ENCODE measurements at regions not wholly inside any gene's neighbourhood (a gene's known extent, or its start where the extent isn't known, plus 50 kb on each side); places are given as distances from the start of the nearest gene placed in this dataset.
A peak's percentile ranks its signal among the peaks of the same experiment; 100 is the strongest.

DNA sequence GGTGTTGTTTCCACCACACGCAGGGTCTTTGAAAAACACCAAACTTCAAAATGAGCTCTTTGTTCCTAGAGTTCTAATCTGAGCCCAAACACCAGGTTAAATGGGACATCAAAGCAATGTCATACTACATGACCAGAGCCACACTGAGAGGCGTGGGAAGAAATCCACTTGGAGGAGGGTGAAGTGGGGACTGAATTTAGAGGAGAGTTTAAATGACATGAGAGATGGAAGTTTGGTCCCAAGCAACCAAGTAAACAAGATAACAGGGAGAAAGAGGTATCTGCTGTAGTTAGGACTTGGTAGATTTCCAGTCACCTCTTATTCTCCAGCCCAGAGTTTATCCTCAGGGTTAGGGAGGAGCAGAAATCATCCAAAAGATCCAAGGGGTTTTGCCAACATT, 290.9 kb upstream of the FAM78B start:
- no peak overlapping the region for H3K27ac ChIP-seq
- TF ChIP-seq, protein P1, sequence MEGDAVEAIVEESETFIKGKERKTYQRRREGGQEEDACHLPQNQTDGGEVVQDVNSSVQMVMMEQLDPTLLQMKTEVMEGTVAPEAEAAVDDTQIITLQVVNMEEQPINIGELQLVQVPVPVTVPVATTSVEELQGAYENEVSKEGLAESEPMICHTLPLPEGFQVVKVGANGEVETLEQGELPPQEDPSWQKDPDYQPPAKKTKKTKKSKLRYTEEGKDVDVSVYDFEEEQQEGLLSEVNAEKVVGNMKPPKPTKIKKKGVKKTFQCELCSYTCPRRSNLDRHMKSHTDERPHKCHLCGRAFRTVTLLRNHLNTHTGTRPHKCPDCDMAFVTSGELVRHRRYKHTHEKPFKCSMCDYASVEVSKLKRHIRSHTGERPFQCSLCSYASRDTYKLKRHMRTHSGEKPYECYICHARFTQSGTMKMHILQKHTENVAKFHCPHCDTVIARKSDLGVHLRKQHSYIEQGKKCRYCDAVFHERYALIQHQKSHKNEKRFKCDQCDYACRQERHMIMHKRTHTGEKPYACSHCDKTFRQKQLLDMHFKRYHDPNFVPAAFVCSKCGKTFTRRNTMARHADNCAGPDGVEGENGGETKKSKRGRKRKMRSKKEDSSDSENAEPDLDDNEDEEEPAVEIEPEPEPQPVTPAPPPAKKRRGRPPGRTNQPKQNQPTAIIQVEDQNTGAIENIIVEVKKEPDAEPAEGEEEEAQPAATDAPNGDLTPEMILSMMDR (IDR thresholded peaks at IDR 0.05) = no peak
- 47 to 50% methylated on average over 2 of the region's 2 CpGs for WGBS, 2 donors
- ATAC-seq (peak in 2 of 8 donors; percentile 27 to 63), DNase-seq (no peak)
- intact Hi-C loops (cut with DNase I) = no loop called here
- H3K27me3 ChIP-seq = no peaks in the 10 kb centered on the region
- H3K36me3 ChIP-seq = no peaks in the 10 kb centered on the region
- no peaks in the 10 kb centered on the region for H3K9me3 ChIP-seq
- H3K4me1 ChIP-seq = no peaks in the 10 kb centered on the region
- H3K4me3 ChIP-seq = no peak overlapping the region

DNA sequence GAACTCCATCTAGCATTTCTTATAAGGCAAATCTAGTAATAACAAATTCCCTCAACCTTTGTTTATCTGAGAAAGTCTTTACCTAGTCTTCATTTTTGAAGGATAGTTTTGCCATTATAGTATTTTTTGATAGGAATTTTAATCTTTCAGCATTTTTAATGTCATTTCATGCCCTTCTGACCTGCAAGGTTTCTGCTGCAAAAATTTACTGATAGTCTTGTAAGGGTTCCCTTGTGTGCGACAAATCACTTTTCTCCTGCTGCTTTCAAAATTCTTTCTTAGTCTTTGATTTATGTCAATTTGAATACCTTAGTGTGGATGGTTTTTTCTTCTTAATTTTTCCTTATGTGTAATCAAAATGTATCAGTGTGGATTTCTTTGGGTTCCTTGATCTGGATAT, 297.5 kb upstream of the FAM78B start:
- H3K27me3 ChIP-seq = no peaks in the 10 kb centered on the region
- no peak overlapping the region for H3K27ac ChIP-seq
- TF ChIP-seq, protein P1 (IDR thresholded peaks at IDR 0.05) = no peak
- intact Hi-C loops (cut with DNase I) = no loop called here
- no peaks in the 10 kb centered on the region for H3K36me3 ChIP-seq
- no peak for ATAC-seq
- 95 to 99% methylated on average over 1 of the region's 1 CpG for WGBS, 2 donors
- H3K4me1 ChIP-seq = no peaks in the 10 kb centered on the region
- no peak overlapping the region for H3K4me3 ChIP-seq
- DNase-seq = no peak
- H3K9me3 ChIP-seq = peaks cover 0 to 19% (median 12%) of the 10 kb centered on the region in 11 donors

DNA sequence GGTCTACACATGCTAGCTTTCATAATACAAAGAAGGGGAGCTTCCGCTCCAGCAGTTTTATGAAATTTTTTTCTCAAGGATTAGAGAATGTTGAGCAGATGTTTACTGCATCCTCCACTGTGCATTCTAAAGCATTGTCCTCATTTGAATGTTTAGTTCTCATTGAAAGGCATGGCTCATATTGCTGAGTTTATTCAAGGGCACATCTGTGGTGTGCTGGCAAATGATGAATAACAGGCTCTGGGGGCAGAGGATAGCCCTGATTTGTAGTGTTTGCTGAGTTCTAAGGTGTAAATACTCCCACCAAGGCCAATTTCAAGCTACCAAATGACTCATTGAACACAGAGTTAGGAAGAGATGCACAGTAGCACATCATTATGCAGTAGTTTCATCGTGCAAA, 303.2 kb upstream of the FAM78B start:
- no peaks in the 10 kb centered on the region for H3K4me1 ChIP-seq
- H3K36me3 ChIP-seq = no peaks in the 10 kb centered on the region
- intact Hi-C loops (cut with DNase I) = no loop called here
- no peak overlapping the region for H3K4me3 ChIP-seq
- ATAC-seq (no peak), DNase-seq (no peak)
- WGBS, 2 donors = 85 to 90% methylated on average over 2 of the region's 2 CpGs
- TF ChIP-seq, protein P1 (IDR thresholded peaks at IDR 0.05) = no peak
- H3K27me3 ChIP-seq = peaks cover 0 to 7% (median 0%) of the 10 kb centered on the region in 7 donors
- no peak overlapping the region for H3K27ac ChIP-seq
- H3K9me3 ChIP-seq = peaks cover 0 to 9% (median 3%) of the 10 kb centered on the region in 11 donors

DNA sequence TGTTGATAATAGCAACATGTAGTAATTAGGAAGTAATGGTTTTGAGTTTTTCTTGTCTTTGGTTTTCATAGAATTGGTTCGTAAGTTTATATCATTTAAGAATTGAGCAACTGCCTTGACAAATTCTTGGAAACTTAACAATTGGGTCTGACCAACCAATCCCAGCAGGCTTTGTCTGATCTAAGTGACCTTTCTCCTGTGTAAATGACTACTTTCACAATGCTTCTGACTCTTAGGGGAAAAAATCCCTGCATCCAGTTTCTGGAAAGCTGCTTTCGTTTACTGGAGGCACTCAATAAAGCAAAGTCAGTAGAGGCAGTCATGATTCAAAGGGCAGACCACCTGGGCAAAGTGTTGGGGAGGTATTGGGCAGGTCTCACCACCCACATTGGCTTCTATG, 303.6 kb upstream of the FAM78B start:
- Histone ChIP-seq H3K27me3 (peaks cover 0 to 7% (median 0%) of the 10 kb centered on the region in 7 donors), H3K4me1 (no peaks in the 10 kb centered on the region), H3K4me3 (no peak overlapping the region), H3K27ac (no peak overlapping the region), H3K9me3 (peaks cover 0 to 5% (median 0%) of the 10 kb centered on the region in 11 donors), H3K36me3 (no peaks in the 10 kb centered on the region)
- WGBS, 2 donors = 60 to 62% methylated on average over 2 of the region's 2 CpGs
- DNase-seq = no peak
- ATAC-seq = no peak
- intact Hi-C loops (cut with DNase I) = no loop called here
- TF ChIP-seq, protein P1 (IDR thresholded peaks at IDR 0.05) = no peak

All from heart right ventricle (tissue), 16 donors.